DND-41 (cell line): ENCODE measurements at regions not wholly inside any gene's neighbourhood (a gene's known extent, or its start where the extent isn't known, plus 50 kb on each side); places are given as distances from the start of the nearest gene placed in this dataset.

Experiments
- ATAC-seq: fragments of 200-7000 bp; cut with Tn5 transposase; 3 replicates; pipeline ENCODE4 v1.9.1; 2021; ENCODE audit warnings: low read depth; ENCODE audit not compliant: insufficient read depth
- DNase-seq: peaks from one replicate; pipeline ENCODE4 v3.0.0-alpha.2; 2020
- H2AFZ ChIP-seq: 2 replicates; pipeline ENCODE4 v1.6.0; 2012; ENCODE audit warnings: low read depth, low read length
- H3K27ac ChIP-seq: 2 replicates; pipeline ENCODE4 v1.5.1; 2012; ENCODE audit warnings: low read length, inconsistent platforms
- H3K27me3 ChIP-seq: fragments of 200-600 bp; sonication (generic); 2 replicates; pipeline ENCODE4 v1.6.0; 2012; ENCODE audit warnings: low read length, mild to moderate bottlenecking, inconsistent platforms; ENCODE audit not compliant: insufficient read depth, poor library complexity
- H3K36me3 ChIP-seq: 2 replicates; pipeline ENCODE4 v1.5.1; 2012; ENCODE audit warnings: low read length, inconsistent platforms; ENCODE audit not compliant: insufficient read depth
- H3K4me1 ChIP-seq: 2 replicates; pipeline ENCODE4 v1.5.1; 2012; ENCODE audit warnings: mild to moderate bottlenecking, low read length; ENCODE audit not compliant: insufficient read depth
- H3K4me2 ChIP-seq: 2 replicates; pipeline ENCODE4 v1.6.0; 2012; ENCODE audit warnings: mild to moderate bottlenecking, moderate library complexity, low read length, inconsistent platforms; ENCODE audit not compliant: insufficient read depth
- H3K4me3 ChIP-seq, 2 experiments: fragments of 200-600 bp in 1 of 2; shearing (Covaris generic) in 1 of 2; 2 replicates each; pipeline ENCODE4 v1.5.1; 2012 to 2016; ENCODE audit warnings: inconsistent platforms in 2 of 2, low read length in 2 of 2, mild to moderate bottlenecking in 2 of 2, low read depth in 1 of 2, moderate library complexity in 1 of 2
- H3K79me2 ChIP-seq: 2 replicates; pipeline ENCODE4 v1.6.0; 2012; ENCODE audit warnings: low read length, inconsistent platforms; ENCODE audit not compliant: insufficient read depth
- H3K9ac ChIP-seq: 2 replicates; pipeline ENCODE4 v1.6.0; 2012; ENCODE audit warnings: low read depth, mild to moderate bottlenecking, inconsistent platforms, low read length, moderate library complexity
- H3K9me3 ChIP-seq: 2 replicates; pipeline ENCODE4 v1.5.1; 2012; ENCODE audit warnings: low read length, moderate library complexity, mild to moderate bottlenecking, inconsistent platforms; ENCODE audit not compliant: insufficient read depth, severe bottlenecking
- H4K20me1 ChIP-seq: 2 replicates; pipeline ENCODE4 v1.6.0; 2012; ENCODE audit warnings: low read length; ENCODE audit not compliant: insufficient read depth
- CTCF ChIP-seq: IDR thresholded peaks from 2 replicates; pipeline ENCODE4 v1.5.1; 2012; ENCODE audit warnings: borderline replicate concordance, low read length, moderate library complexity, mild to moderate bottlenecking; ENCODE audit not compliant: poor library complexity, severe bottlenecking; ENCODE audit errors: extremely low read depth
- EZH2 ChIP-seq: IDR thresholded peaks from 3 replicates; pipeline ENCODE4 v1.6.1; 2012; ENCODE audit warnings: borderline replicate concordance, low read depth, mild to moderate bottlenecking, moderate library complexity, low read length, inconsistent platforms; ENCODE audit not compliant: severe bottlenecking

GRCh38 chr22:49015993-49016908, 811.4 kb downstream of the BRD1 start:
- Histone ChIP-seq H3K4me2 (no peak overlapping the region), H3K79me2 (no peaks in the 10 kb centered on the region), H3K4me1 (no peaks in the 10 kb centered on the region), H3K27me3 (peaks cover 12% of the 10 kb centered on the region), H3K9me3 (no peaks in the 10 kb centered on the region), H3K36me3 (no peaks in the 10 kb centered on the region), H3K4me3 (no peak overlapping the region), H3K9ac (no peak overlapping the region), H4K20me1 (0 out of 2 replicates have a peak, but pooled peaks cover 4% of the 10 kb centered on the region), H2AFZ (no peak overlapping the region), H3K27ac (no peak overlapping the region)
- no peak for DNase-seq
- TF ChIP-seq EZH2, result no peak
- no peak for ATAC-seq

GRCh38 chr22:49015459-49015858, 812.2 kb downstream of the BRD1 start:
- H3K4me3 ChIP-seq, result no peak overlapping the region
- H3K9ac ChIP-seq, result no peak overlapping the region
- TF ChIP-seq EZH2 (no peak), CTCF (no peak)
- no peaks in the 10 kb centered on the region for H3K9me3 ChIP-seq
- H3K27ac ChIP-seq, result no peak overlapping the region
- no peaks in the 10 kb centered on the region for H3K79me2 ChIP-seq
- 0 out of 2 replicates have a peak, but pooled peaks cover 4% of the 10 kb centered on the region for H4K20me1 ChIP-seq
- no peaks in the 10 kb centered on the region for H3K36me3 ChIP-seq
- H2AFZ ChIP-seq, result no peak overlapping the region
- peaks cover 12% of the 10 kb centered on the region for H3K27me3 ChIP-seq
- DNase-seq (no peak), ATAC-seq (no peak)
- H3K4me2 ChIP-seq, result no peak overlapping the region
- no peaks in the 10 kb centered on the region for H3K4me1 ChIP-seq

- H2AFZ ChIP-seq, result no peak overlapping the region
- 0 out of 2 replicates have a peak, but pooled peaks cover 4% of the 10 kb centered on the region for H4K20me1 ChIP-seq
- no peaks in the 10 kb centered on the region for H3K36me3 ChIP-seq
- H3K4me3 ChIP-seq, result no peak overlapping the region
- ATAC-seq, result no peak
- no peak for TF ChIP-seq EZH2
- TF ChIP-seq CTCF, result no peak
- H3K9ac ChIP-seq, result no peak overlapping the region
- no peak overlapping the region for H3K27ac ChIP-seq
- H3K4me1 ChIP-seq, result no peaks in the 10 kb centered on the region
- no peaks in the 10 kb centered on the region for H3K79me2 ChIP-seq
- H3K9me3 ChIP-seq, result no peaks in the 10 kb centered on the region
- no peak for DNase-seq
- peaks cover 9% of the 10 kb centered on the region for H3K27me3 ChIP-seq
- H3K4me2 ChIP-seq, result no peak overlapping the region
Observed at GRCh38 chr22:49014227-49015201, 813.2 kb downstream of the BRD1 start.
